GM21447 (cell line): ENCODE measurements at regions not wholly inside any gene's neighbourhood (a gene's known extent, or its start where the extent isn't known, plus 50 kb on each side); places are given as distances from the start of the nearest gene placed in this dataset.
"Not testable (repeated sequence)": the region's sequence is repeated elsewhere in the genome, so short reads cannot be mapped to it uniquely, and the experiment has no call there.

Experiments
- ATAC-seq: cut with Tn5 transposase; IDR thresholded peaks from one replicate; pipeline ENCODE4 v1.9.1; 2021; ENCODE audit not compliant: unreplicated experiment

DNA sequence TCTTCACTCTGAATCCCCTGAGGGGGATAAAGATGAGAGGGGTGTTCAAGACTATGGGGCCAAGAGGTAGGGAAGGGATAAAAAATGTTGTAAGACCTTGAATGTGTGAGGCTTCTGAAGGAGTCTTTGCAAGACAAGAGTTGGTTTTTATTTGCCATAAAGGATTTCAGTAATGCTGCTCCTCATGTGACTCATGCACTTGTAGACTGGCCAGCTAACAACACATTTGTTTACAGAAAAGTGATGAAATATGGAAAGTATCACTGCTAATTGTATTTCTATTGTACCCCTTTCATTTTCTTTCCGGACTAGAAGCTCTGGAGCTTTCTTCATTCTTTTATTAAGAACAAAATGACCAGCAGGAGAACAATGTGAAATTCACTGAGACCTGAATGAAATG lies 782.1 kb downstream of the EPHA4 start:
- no peak for ATAC-seq

GRCh38 chr2:220795705-220796104 lies 776.4 kb downstream of the EPHA4 start:
- no peak for ATAC-seq

GRCh38 chr2:220811115-220811514 lies 761.0 kb downstream of the EPHA4 start:
- ATAC-seq, result no peak

GRCh38 chr2:220811952-220812570 lies 760.0 kb downstream of the EPHA4 start:
- no peak for ATAC-seq

GRCh38 chr2:220814441-220814840 lies 757.7 kb downstream of the EPHA4 start:
- no peak for ATAC-seq

GRCh38 chr2:220815698-220816097 lies 756.4 kb downstream of the EPHA4 start:
- no peak for ATAC-seq

- no peak for ATAC-seq
These were observed 750.4 kb downstream of the EPHA4 start for GRCh38 chr2:220821683-220822082.

GRCh38 chr2:220823590-220823989 lies 748.5 kb downstream of the EPHA4 start:
- not testable (repeated sequence) for ATAC-seq

GRCh38 chr2:220833446-220833845 lies 738.7 kb downstream of the EPHA4 start:
- ATAC-seq, result no peak

DNA sequence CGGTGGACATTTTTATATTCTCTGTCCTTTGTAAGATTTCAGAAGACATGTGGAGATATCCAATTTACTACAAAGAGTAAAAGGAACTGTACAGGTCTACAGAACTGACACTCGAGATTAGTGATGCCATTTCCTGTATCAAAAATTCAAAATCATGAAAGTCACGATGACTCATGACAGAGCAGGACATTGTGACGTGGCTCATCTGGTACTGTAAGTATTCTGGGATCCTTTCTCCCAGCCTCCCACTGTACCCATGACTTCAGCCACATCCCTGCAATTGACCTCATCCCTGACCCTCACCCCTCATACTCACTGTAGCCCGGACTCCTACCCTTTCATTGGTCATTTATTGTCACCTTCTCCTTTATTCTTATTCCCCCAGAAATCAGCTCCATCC lies 736.5 kb downstream of the EPHA4 start:
- ATAC-seq, result no peak

GRCh38 chr2:220837226-220837625 lies 734.9 kb downstream of the EPHA4 start:
- ATAC-seq, result no peak

- no peak for ATAC-seq
These were observed 729.0 kb downstream of the EPHA4 start for GRCh38 chr2:220842901-220843665.

- ATAC-seq, result no peak
These were observed 726.3 kb downstream of the EPHA4 start for GRCh38 chr2:220845766-220846273.

GRCh38 chr2:220847006-220847405 lies 725.1 kb downstream of the EPHA4 start:
- no peak for ATAC-seq

DNA sequence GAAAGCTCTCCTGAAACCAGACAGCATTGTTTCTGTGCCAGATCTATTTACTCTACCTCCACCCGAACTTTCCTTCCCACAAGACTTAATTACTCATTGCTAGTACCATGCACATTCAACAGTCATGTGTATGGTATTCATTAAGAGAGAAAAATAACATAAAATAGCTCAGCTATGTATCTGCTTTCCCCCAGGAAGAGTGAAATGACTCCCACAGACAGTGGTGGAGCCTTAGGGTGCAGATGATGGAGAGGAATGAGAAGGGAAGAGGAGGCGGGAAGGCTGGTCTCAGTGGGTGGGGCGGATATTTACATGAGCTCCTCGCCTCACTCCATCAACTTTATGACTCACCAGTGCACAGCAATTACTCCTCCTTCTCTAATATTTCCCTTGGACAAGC lies 724.5 kb downstream of the EPHA4 start:
- no peak for ATAC-seq

DNA sequence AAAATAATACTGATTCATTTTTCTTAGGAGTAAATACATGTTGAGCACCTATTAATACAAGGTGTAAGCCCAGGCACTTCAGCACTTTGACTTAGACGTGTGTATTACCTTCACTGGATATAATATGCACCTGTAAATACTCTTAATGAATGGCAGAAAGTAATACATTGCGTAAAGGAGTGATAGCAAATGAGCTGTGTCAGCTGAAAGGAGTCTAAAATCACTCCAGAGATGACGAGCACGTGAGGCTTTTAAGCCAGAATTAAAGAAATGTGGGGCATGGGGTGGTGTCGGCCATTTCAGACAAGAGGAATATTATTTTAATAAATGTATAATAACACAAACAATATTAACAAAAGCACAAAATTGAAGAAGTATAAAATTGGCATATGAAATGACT lies 722.7 kb downstream of the EPHA4 start:
- no peak for ATAC-seq

DNA sequence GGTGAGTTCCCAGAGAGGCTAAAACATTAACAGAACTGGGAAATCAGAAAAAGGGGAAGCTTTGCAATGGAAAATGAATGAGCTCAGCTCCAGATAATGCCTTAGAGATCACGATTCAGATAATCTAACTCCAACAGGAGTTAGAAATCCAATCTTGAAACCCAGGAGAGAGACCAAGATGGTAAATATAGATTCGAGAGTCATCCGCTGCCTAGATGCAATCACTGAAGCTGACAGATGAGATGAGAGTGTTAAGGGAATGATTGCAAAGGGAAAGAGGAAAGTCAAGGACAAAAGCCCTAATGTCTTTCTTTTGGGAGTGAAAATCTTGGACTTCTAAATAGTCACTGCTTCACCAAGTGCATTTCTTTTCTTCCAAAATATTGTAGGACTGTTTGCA lies 722.0 kb downstream of the EPHA4 start:
- no peak for ATAC-seq

DNA sequence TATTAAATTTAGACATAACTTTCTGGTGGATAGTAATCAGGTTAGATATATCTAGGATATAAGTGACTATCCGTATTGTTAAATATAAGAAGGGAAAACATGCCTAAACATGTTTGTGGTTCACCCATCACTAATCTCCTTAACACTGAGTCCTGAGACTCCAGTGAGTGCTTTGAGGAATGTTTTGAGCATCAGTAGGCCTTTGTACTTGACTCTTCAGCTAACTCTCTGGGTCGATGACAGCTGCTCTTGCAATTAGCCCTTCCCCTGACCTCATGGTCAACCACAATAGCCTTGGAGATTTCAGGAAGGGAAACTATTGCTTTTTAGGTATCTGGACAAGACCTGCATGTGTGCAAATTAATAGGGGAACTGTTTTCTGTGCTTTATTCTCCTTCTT lies 716.8 kb downstream of the EPHA4 start:
- ATAC-seq, result no peak

DNA sequence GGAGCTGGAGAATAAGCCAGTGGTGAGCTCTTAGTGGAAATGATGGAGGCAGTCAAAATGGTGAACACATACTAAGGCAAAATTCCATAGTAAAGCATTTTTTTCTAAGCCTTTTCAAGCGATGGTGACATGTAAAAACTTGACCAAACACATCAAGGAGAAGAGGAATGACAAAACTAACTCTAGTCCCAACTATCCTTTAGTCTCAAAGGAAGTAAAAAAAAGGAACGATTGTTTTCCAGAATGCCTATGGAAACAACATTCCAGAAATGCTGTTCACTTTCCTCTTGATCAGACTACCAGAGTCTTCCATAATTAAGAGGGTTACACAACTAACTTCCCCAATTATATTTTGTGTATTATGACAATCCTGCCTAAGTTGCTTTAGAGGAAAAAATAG lies 715.6 kb downstream of the EPHA4 start:
- ATAC-seq, result no peak

DNA sequence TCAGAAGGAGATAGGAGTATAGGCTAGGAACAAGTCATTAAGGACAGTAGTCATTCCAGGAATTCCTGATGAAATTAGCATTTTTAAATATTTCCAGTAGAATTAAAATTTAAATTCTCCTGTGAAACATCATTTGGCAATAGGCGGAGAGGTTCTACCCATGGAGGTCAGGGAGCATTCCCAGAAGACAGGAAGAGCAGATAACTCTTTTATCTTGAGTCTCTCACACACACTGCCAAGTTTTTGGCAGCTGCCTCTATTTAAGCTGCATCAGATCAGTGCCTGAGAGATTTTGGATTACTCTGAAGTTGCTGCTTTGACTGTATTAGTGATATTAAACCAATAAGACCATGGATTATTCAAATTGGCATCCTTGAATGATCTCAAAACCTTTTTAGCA lies 714.7 kb downstream of the EPHA4 start:
- ATAC-seq, result no peak

GRCh38 chr2:220858101-220858500 lies 714.0 kb downstream of the EPHA4 start:
- no peak for ATAC-seq

DNA sequence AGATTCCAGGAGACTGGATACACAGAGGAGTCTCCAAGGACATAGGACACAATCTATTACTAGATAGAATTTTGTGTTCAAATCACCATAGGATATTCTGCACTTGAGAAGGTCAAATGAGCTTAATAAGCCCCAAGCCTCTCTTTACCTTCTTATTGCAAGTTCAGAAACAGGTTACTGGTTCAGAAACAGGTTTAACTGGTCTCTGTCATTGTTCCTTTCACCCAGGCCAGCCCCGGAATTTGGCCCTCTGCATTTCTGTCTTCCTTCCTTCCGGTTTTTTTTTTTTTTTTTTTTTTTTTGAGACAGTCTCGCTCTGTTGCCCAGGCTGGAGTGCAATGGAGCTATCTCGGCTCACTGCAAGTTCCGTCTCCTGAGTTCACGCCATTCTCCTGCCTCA lies 700.2 kb downstream of the EPHA4 start:
- ATAC-seq, result no peak
